Progenitor cell of endocrine pancreas (in vitro differentiated cells): ENCODE measurements at regions not wholly inside any gene's neighbourhood (a gene's known extent, or its start where the extent isn't known, plus 50 kb on each side); places are given as distances from the start of the nearest gene placed in this dataset.

Source experiments
- DNase-seq: peaks from one replicate; pipeline ENCODE4 v3.0.0; 2021; ENCODE audit warnings: low spot score; ENCODE audit not compliant: unreplicated experiment
- H3K27ac Mint-ChIP-seq: 2 replicates; pipeline ENCODE4 v1.8.0; 2021; ENCODE audit warnings: mild to moderate bottlenecking, moderate library complexity, mixed read lengths
- H3K27me3 Mint-ChIP-seq: 2 replicates; pipeline ENCODE4 v1.8.0; 2021; ENCODE audit warnings: mixed read lengths
- H3K36me3 Mint-ChIP-seq: 2 replicates; pipeline ENCODE4 v1.8.0; 2022; ENCODE audit warnings: mixed read lengths; ENCODE audit not compliant: insufficient read depth
- H3K4me1 Mint-ChIP-seq: 2 replicates; pipeline ENCODE4 v1.8.0; 2021; ENCODE audit warnings: low read depth, mixed read lengths
- H3K4me3 Mint-ChIP-seq: 2 replicates; pipeline ENCODE4 v1.8.0; 2021; ENCODE audit warnings: low read depth, mild to moderate bottlenecking, moderate library complexity, mixed read lengths
- H3K9me3 Mint-ChIP-seq: 2 replicates; pipeline ENCODE4 v1.8.0; 2021; ENCODE audit warnings: low read depth, mixed read lengths
- CTCF ChIP-seq: fragments of 200-600 bp; sonication (generic); IDR thresholded peaks from one replicate; pipeline ENCODE4 v1.5.0; 2021; ENCODE audit warnings: antibody characterized with exemption, mild to moderate bottlenecking; ENCODE audit not compliant: unreplicated experiment

DNA sequence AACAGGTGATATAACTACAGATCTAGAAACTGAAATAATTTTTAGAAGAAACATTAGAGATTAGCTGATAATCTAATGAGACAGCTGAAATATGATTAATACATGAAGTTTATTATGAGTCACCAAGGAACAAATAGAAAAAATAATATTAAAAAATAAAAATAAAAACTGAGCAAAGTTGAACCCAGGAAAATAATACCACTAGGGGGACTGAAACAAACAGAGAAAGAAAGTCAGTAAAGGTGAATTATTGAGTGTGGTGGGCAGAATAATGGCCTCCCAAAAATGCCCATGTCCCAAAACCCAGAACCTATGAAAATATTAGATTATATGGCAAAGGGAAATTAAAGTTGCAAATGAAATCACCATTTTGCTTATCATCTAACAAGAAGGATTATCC lies 820.7 kb upstream of the INTU start:
- no peak for DNase-seq
- no peaks in the 10 kb centered on the region for H3K36me3 Mint-ChIP-seq
- no peaks in the 10 kb centered on the region for H3K4me1 Mint-ChIP-seq
- H3K9me3 Mint-ChIP-seq, result no peaks in the 10 kb centered on the region
- no peak overlapping the region for H3K27ac Mint-ChIP-seq
- no peaks in the 10 kb centered on the region for H3K27me3 Mint-ChIP-seq
- H3K4me3 Mint-ChIP-seq, result no peak overlapping the region
- TF ChIP-seq CTCF, result no peak

DNA sequence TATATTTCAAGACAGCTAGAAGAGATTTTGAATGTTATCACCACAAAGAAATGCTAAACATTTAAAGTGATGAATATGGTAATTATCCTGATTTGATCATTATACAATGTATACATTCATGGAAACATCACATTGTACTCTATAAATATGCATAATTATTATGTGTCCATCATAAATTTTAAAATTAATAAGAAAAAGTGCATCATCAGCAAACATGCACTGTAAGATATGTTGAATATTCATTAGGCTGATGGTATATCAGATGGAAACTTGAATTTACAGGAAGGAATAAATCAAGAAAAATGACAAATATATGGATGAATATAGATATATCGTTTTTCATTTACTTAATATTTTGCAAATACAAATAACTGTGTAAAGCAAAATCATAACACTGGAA lies 812.1 kb upstream of the INTU start:
- H3K36me3 Mint-ChIP-seq, result no peaks in the 10 kb centered on the region

DNA sequence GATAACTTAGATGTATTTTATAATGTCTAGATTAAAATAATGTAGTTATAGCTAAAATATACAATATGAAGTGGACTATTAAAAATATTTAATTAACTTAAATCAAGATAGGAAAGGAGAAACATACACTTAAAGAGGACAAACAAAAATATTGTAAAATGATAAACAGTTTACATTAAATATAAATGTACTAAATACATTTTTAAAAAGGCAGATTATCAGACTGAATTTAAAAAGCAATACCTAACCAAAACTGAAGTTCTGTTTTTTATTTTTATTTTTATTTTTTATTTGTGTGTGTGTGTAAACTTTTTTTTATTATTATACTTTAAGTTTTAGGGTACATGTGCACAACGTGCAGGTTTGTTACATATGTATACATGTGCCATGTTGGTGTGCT lies 811.6 kb upstream of the INTU start:
- H3K27me3 Mint-ChIP-seq, result no peaks in the 10 kb centered on the region
- H3K27ac Mint-ChIP-seq, result no peak overlapping the region
- DNase-seq, result no peak
- no peaks in the 10 kb centered on the region for H3K36me3 Mint-ChIP-seq
- no peaks in the 10 kb centered on the region for H3K9me3 Mint-ChIP-seq
- TF ChIP-seq CTCF, result no peak
- no peaks in the 10 kb centered on the region for H3K4me1 Mint-ChIP-seq
- H3K4me3 Mint-ChIP-seq, result no peak overlapping the region

More for the DNA sequence above, 812.1 kb upstream of the INTU start:
- DNase-seq, result no peak
- no peak for TF ChIP-seq CTCF
- Mint-ChIP-seq H3K4me3 (no peak overlapping the region), H3K9me3 (no peaks in the 10 kb centered on the region), H3K27ac (no peak overlapping the region), H3K4me1 (no peaks in the 10 kb centered on the region), H3K27me3 (no peaks in the 10 kb centered on the region)

DNA sequence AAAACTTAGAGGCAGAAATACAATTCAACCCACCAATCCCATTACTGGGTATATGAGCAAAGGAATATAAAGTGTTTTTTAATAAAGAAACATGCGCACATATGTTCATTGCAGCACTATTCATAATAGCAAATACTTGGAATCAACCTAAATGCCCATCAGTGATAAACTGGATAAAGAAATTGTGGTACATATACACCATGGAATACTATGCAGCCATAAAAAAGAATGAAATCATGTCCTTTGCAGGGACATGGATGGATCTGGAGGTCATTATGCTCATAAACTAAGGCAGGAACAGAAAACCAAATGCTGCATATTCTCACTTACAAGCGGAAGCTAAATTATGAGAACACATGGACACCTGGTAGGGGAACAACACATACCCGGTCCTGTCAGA lies 807.7 kb upstream of the INTU start:
- no peak overlapping the region for H3K4me3 Mint-ChIP-seq

GRCh38 chr4:126827669-126828068 lies 805.1 kb upstream of the INTU start:
- no peak for DNase-seq
- Mint-ChIP-seq H3K27me3 (no peaks in the 10 kb centered on the region), H3K36me3 (no peaks in the 10 kb centered on the region), H3K27ac (no peak overlapping the region), H3K4me1 (no peaks in the 10 kb centered on the region), H3K9me3 (peaks cover 7% of the 10 kb centered on the region), H3K4me3 (no peak overlapping the region)
- no peak for TF ChIP-seq CTCF

More for the DNA sequence above, 807.7 kb upstream of the INTU start:
- Mint-ChIP-seq H3K4me1 (no peaks in the 10 kb centered on the region), H3K27ac (no peak overlapping the region), H3K9me3 (no peaks in the 10 kb centered on the region), H3K36me3 (no peaks in the 10 kb centered on the region), H3K27me3 (no peaks in the 10 kb centered on the region)
- TF ChIP-seq CTCF, result no peak
- no peak for DNase-seq

- DNase-seq, result no peak
- no peaks in the 10 kb centered on the region for H3K27me3 Mint-ChIP-seq
- no peak for TF ChIP-seq CTCF
- H3K9me3 Mint-ChIP-seq, result peaks cover 20% of the 10 kb centered on the region
- no peaks in the 10 kb centered on the region for H3K4me1 Mint-ChIP-seq
- no peak overlapping the region for H3K4me3 Mint-ChIP-seq
- no peaks in the 10 kb centered on the region for H3K36me3 Mint-ChIP-seq
- no peak overlapping the region for H3K27ac Mint-ChIP-seq
Observed at GRCh38 chr4:126834854-126835253, 797.9 kb upstream of the INTU start.
